GM12874 (cell line): ENCODE measurements at regions not wholly inside any gene's neighbourhood (a gene's known extent, or its start where the extent isn't known, plus 50 kb on each side); places are given as distances from the start of the nearest gene placed in this dataset.

Source experiments
- TF ChIP-seq, protein P1 (sequence below): IDR thresholded peaks from 2 replicates; pipeline ENCODE4 v1.5.1; 2011; ENCODE audit warnings: low read depth, mild to moderate bottlenecking, control low read depth, low read length, moderate library complexity; ENCODE audit not compliant: insufficient read depth

DNA sequence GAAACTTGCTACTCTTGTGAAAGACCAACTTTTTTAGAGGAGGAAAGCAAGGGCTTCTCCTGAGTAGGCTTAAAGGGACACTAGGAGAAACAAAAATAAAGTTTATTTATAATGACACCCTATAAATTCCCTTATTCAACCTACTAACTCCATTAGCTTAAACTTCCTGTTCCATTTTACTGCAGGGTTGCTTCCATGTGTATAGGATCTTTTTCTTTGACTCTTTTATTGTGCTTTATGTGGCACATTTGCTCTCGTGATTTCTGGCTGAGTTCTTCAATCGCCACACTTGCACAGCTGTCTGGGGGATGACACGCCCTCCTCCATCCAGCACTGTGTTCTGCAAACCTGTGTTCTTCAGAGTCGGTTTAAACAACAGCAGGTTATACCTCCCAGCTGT lies 225.7 kb upstream of the NPVF start:
- TF ChIP-seq, protein P1, sequence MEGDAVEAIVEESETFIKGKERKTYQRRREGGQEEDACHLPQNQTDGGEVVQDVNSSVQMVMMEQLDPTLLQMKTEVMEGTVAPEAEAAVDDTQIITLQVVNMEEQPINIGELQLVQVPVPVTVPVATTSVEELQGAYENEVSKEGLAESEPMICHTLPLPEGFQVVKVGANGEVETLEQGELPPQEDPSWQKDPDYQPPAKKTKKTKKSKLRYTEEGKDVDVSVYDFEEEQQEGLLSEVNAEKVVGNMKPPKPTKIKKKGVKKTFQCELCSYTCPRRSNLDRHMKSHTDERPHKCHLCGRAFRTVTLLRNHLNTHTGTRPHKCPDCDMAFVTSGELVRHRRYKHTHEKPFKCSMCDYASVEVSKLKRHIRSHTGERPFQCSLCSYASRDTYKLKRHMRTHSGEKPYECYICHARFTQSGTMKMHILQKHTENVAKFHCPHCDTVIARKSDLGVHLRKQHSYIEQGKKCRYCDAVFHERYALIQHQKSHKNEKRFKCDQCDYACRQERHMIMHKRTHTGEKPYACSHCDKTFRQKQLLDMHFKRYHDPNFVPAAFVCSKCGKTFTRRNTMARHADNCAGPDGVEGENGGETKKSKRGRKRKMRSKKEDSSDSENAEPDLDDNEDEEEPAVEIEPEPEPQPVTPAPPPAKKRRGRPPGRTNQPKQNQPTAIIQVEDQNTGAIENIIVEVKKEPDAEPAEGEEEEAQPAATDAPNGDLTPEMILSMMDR, result no peak

DNA sequence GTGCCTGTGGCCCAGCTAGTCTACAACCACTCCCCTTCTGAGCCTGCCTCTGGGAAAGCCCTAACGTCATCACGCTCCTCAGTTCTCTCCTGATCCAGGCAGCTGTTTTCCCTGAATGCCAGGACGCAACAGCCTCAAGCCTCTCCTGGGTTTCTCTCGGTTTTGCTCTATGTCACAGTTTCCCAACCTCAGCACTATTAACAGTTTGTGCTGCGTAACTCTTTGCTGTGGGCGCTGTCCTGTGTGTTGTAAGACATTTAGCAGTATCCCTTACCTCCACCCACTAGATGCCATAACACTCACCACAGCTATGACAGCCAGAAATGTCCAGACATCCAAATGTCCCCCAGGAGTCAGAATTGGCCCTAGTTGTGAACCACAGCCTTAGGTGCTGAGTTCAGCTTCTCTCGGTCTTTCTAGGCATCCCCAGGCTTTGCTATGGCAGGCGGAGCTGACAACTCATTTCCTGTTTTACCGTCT lies 226.3 kb upstream of the NPVF start:
- TF ChIP-seq, protein P1, result no peak

DNA sequence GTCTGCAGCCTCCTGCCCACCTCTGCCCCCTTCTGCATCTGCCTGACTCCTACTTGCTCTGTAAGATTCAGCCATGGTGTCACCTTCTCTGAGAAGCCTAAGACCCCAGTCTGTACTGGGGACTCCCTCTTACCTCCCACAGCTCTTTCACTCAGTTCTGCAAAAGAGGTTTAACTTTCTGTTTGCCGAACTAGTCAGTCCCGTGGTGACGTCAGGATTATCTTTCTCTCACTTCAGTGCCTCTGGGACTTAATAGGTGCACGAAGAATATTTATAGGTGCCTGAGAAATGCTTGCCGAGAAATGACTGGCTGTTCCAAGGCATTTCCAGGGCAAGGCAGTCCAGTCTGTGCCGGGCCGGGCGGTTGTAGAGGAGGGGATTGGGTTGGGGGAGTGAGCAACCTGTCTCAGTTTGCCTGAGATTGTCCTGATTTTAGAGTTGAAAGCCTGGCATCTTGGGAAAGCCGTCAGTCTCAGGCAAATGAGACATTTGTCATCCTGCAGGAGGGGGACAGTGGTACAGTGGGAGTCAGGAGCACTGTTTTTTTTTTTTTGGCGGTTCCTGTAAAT lies 227.5 kb upstream of the NPVF start:
- TF ChIP-seq, protein P1, result no peak

DNA sequence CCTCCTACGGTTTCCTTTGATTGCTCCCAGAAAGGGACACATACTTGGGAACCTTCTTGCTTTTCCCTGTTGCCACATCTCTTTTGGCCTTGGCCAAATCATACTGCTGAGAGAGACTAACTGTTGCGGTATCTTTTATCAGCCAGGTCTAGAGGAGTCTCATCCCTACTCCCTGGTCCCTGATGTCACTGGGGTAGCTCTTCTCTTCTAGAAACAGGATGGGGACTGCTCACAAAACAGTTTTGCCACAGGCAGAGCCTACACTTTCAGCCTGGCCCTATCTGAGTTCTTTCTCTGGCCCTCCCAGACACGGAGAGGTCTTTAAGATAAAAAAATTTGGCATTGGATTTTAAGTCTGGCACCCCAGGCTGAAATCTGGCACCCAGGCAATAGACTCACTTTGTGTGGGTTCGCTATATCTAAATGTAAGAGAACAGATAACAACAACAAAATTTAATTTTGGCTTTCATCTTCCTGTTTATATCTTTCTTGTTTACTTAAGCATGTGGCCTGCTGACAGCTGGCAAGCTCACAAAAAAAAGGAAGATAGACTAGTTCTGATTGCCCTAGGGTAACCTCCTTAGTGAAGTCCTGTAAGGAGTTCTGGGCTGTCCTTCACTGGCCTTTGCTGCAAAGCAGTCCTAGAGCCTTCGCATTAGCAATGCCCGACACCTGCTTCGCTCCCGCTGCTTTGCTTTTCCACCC lies 228.3 kb upstream of the NPVF start:
- TF ChIP-seq, protein P1, result no peak

DNA sequence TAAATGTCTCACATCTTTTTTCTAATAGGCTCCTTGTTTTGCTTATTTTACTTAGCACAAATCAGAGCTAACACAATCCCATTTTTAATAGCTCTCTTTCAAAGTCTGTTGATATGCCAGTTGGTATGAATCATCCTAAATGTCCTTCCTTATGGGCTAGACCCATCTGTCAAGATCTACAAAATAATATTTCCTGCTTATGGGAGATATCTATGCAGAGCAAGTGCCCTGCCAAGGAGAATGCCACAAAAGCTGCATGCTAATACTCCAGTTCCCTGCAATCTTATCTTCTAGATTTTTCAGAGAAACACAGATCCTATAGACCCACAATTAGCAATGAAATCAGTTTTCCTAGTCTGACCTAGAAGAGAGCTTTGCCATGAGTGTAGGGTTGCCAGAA lies 230.8 kb upstream of the NPVF start:
- TF ChIP-seq, protein P1, result no peak

DNA sequence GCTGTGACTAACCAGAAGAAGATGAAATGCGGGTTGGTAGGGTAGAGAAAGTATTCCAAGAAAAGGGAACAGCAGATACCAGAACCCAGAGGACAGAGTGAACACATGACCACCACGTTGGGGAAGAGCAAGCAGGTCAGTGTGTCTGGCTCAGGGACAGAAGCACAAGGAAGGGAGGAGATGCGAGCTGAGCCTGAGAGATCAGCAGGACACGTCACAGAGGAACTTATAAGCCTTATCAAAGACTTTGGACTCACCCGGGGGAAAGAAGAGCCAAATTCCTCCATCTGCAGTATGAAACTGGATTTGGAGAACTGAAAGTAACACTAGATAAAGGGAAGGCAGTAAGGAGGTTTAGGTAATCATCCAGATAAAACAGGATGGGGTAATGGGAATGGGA lies 232.1 kb upstream of the NPVF start:
- TF ChIP-seq, protein P1, result no peak

DNA sequence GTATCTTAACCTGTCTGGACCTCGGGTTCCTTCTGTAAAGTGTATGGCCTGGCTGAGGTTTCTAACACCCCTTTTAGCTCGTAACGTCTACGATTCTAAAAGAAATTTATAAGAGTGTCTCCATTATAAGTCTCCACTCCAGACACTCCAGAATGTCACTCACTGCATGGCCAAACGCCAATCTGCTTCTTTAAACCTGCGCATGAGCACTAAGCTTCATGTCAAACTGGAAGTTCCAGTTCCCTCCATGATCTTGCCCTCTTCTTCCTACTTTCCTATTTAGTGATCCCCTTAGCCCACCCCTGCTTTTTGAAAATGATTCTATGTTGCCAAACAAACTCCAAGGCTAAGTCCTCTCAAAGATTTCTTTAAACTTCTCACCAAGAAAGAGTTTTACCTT lies 241.4 kb upstream of the NPVF start:
- TF ChIP-seq, protein P1, result no peak
